Loucy (cell line): ENCODE measurements at regions not wholly inside any gene's neighbourhood (a gene's known extent, or its start where the extent isn't known, plus 50 kb on each side); places are given as distances from the start of the nearest gene placed in this dataset.

Source experiments
- H2AFZ ChIP-seq: fragments of 200-600 bp; sonication (generic); 2 replicates; pipeline ENCODE4 v1.6.0; 2016; ENCODE audit warnings: antibody characterized with exemption, mild to moderate bottlenecking, low read length, moderate library complexity
- H3F3A ChIP-seq: fragments of 200-600 bp; 2 replicates; pipeline ENCODE4 v1.6.0; 2016; ENCODE audit warnings: antibody characterized with exemption, low read depth, mild to moderate bottlenecking
- H3K27me3 ChIP-seq: fragments of 200-600 bp; sonication (generic); 2 replicates; pipeline ENCODE4 v1.6.1; 2014; ENCODE audit warnings: low read length, mild to moderate bottlenecking; ENCODE audit not compliant: insufficient read depth, poor library complexity, severe bottlenecking
- H3K36me3 ChIP-seq: fragments of 200-600 bp; sonication (generic); 2 replicates; pipeline ENCODE4 v1.6.1; 2016; ENCODE audit warnings: low read length; ENCODE audit not compliant: insufficient read depth
- H3K4me1 ChIP-seq: fragments of 200-600 bp; sonication (generic); 2 replicates; pipeline ENCODE4 v1.5.1; 2014; ENCODE audit warnings: low read length, mild to moderate bottlenecking; ENCODE audit not compliant: insufficient read depth, poor library complexity, severe bottlenecking
- H3K4me2 ChIP-seq: fragments of 200-600 bp; sonication (generic); 2 replicates; pipeline ENCODE4 v1.6.0; 2014; ENCODE audit warnings: antibody characterized with exemption, low read length, low read depth, mild to moderate bottlenecking; ENCODE audit not compliant: poor library complexity, severe bottlenecking
- H3K4me3 ChIP-seq: fragments of 200-600 bp; sonication (generic); 2 replicates; pipeline ENCODE4 v1.5.1; 2014; ENCODE audit warnings: low read length, mild to moderate bottlenecking, mixed read lengths; ENCODE audit not compliant: poor library complexity, severe bottlenecking
- H3K79me2 ChIP-seq: fragments of 200-600 bp; sonication (generic); 2 replicates; pipeline ENCODE4 v1.6.1; 2014; ENCODE audit warnings: low read length; ENCODE audit not compliant: insufficient read depth
- H3K9ac ChIP-seq: fragments of 200-600 bp; sonication (generic); 2 replicates; pipeline ENCODE4 v1.6.0; 2014; ENCODE audit warnings: mild to moderate bottlenecking, low read depth, low read length, moderate library complexity; ENCODE audit not compliant: poor library complexity, severe bottlenecking
- H3K9me2 ChIP-seq: fragments of 200-600 bp; sonication (generic); replicated peaks from 2 replicates; pipeline ENCODE4 v1.6.1; 2016; ENCODE audit warnings: low read depth, low read length, mixed read lengths
- H3K9me3 ChIP-seq: fragments of 200-600 bp; sonication (generic); 2 replicates; pipeline ENCODE4 v1.6.1; 2014; ENCODE audit warnings: mild to moderate bottlenecking, antibody characterized with exemption, low read length, low read depth; ENCODE audit not compliant: insufficient read depth
- H4K20me1 ChIP-seq: fragments of 200-600 bp; sonication (generic); 2 replicates; pipeline ENCODE4 v1.6.0; 2014; ENCODE audit warnings: antibody characterized with exemption, low read length, mild to moderate bottlenecking; ENCODE audit not compliant: insufficient read depth, poor library complexity, severe bottlenecking
- CTCF ChIP-seq: fragments of 200-600 bp; sonication (generic); conservative IDR thresholded peaks from 2 replicates; pipeline ENCODE4 v1.5.1; 2014; ENCODE audit warnings: mild to moderate bottlenecking, antibody characterized with exemption, low read length
- EZH2phosphoT487 ChIP-seq: fragments of 200-600 bp; IDR thresholded peaks from 2 replicates; pipeline ENCODE4 v1.6.1; 2018; ENCODE audit warnings: antibody characterized with exemption, mild to moderate bottlenecking, moderate library complexity, borderline replicate concordance

GRCh38 chr3:159263750-159264553, 462.1 kb downstream of the MFSD1 start:
- H3F3A ChIP-seq: no peaks in the 10 kb centered on the region
- no peaks in the 10 kb centered on the region for H4K20me1 ChIP-seq
- no peak overlapping the region for H3K4me3 ChIP-seq
- H3K9ac ChIP-seq: no peak overlapping the region
- H3K36me3 ChIP-seq: no peaks in the 10 kb centered on the region
- peaks cover 11% of the 10 kb centered on the region for H3K4me1 ChIP-seq
- peak; percentile 88 for TF ChIP-seq CTCF
- no peak for TF ChIP-seq EZH2phosphoT487
- H3K9me3 ChIP-seq: no peaks in the 10 kb centered on the region
- no peaks in the 10 kb centered on the region for H3K9me2 ChIP-seq
- no peak overlapping the region for H3K4me2 ChIP-seq
- H2AFZ ChIP-seq: no peak overlapping the region
- no peaks in the 10 kb centered on the region for H3K79me2 ChIP-seq
- H3K27me3 ChIP-seq: no peaks in the 10 kb centered on the region

DNA sequence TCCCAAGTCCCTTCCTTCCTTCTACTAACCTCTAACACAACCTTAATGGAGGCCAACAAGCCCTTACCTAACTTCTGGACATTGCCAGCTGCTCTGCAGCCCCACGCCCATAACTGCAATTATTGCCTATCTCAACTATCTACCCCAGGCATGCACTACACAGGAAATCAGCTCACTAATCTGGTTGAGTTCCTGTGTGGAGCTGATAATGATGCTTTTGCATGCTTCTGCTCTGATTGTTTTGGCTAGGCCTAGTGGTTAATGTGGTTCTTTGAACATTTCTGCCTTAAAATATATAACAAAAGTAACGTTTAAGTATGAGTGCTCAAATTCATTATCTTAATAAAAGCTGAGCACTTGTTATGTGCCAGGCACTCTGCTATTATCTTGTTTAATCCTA, 463.9 kb downstream of the MFSD1 start:
- H3K9me2 ChIP-seq: no peaks in the 10 kb centered on the region
- no peak overlapping the region for H3K9ac ChIP-seq
- no peaks in the 10 kb centered on the region for H3K79me2 ChIP-seq
- no peaks in the 10 kb centered on the region for H3K27me3 ChIP-seq
- H3K36me3 ChIP-seq: no peaks in the 10 kb centered on the region
- TF ChIP-seq EZH2phosphoT487: no peak
- TF ChIP-seq CTCF: no peak
- no peaks in the 10 kb centered on the region for H4K20me1 ChIP-seq
- H3K4me3 ChIP-seq: no peak overlapping the region
- no peaks in the 10 kb centered on the region for H3K9me3 ChIP-seq
- no peaks in the 10 kb centered on the region for H3F3A ChIP-seq
- H3K4me2 ChIP-seq: peak overlapping the region; percentile 19
- H3K4me1 ChIP-seq: peaks cover 11% of the 10 kb centered on the region
- H2AFZ ChIP-seq: no peak overlapping the region

DNA sequence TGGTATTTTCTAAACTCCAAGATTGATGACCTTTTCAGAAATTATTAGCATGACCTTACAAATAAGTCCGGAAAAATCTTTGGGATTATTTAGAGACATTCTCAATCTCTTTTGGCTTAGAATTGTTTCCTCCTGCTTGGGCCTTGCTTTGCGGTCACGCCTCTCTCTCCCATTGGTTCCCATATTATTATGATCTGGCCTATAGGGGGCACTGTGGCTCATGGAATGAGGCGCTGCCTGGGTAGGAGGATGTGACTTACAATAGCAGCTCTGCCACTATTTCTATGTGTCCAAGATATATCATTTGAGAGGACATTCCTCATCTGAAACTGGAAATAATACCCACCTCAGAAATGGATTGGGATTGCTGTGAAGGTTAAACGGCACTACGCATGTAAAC, 464.9 kb downstream of the MFSD1 start:
- no peaks in the 10 kb centered on the region for H3F3A ChIP-seq
- no peaks in the 10 kb centered on the region for H3K36me3 ChIP-seq
- H3K4me3 ChIP-seq: no peak overlapping the region
- no peaks in the 10 kb centered on the region for H3K9me2 ChIP-seq
- no peaks in the 10 kb centered on the region for H4K20me1 ChIP-seq
- no peaks in the 10 kb centered on the region for H3K27me3 ChIP-seq
- TF ChIP-seq EZH2phosphoT487 (no peak), CTCF (peak; percentile 71)
- no peaks in the 10 kb centered on the region for H3K79me2 ChIP-seq
- H3K9me3 ChIP-seq: no peaks in the 10 kb centered on the region
- H3K4me1 ChIP-seq: peaks cover 11% of the 10 kb centered on the region
- no peak overlapping the region for H3K9ac ChIP-seq
- H2AFZ ChIP-seq: no peak overlapping the region
- no peak overlapping the region for H3K4me2 ChIP-seq
